Mesendoderm (in vitro differentiated cells): ENCODE measurements at regions not wholly inside any gene's neighbourhood (a gene's known extent, or its start where the extent isn't known, plus 50 kb on each side); places are given as distances from the start of the nearest gene placed in this dataset.

Experiments
- DNase-seq: peaks from one replicate; pipeline ENCODE4 v3.0.0; 2013
- H2AK5ac ChIP-seq: 2 replicates; pipeline ENCODE4 v1.6.1; 2013; ENCODE audit warnings: low read length, inconsistent platforms
- H2BK120ac ChIP-seq: 2 replicates; pipeline ENCODE4 v1.6.1; 2013; ENCODE audit warnings: low read depth, mild to moderate bottlenecking, low read length, moderate library complexity, mixed read lengths
- H2BK15ac ChIP-seq: replicated peaks from 2 replicates; pipeline ENCODE4 v1.6.1; 2013; ENCODE audit warnings: low read depth, mild to moderate bottlenecking, moderate library complexity
- H2BK5ac ChIP-seq: 2 replicates; pipeline ENCODE4 v1.6.1; 2013; ENCODE audit warnings: low read length, inconsistent platforms
- H3K18ac ChIP-seq: 2 replicates; pipeline ENCODE4 v1.6.1; 2013; ENCODE audit warnings: mild to moderate bottlenecking, low read length, mixed read lengths
- H3K23ac ChIP-seq: one replicate; pipeline ENCODE4 v1.6.1; 2013; ENCODE audit warnings: low read length
- H3K27ac ChIP-seq: 2 replicates; pipeline ENCODE4 v1.5.1; 2013; ENCODE audit warnings: low read depth, mild to moderate bottlenecking, inconsistent platforms, low read length, moderate library complexity
- H3K27me3 ChIP-seq: 2 replicates; pipeline ENCODE4 v1.6.1; 2013; ENCODE audit warnings: low read length, control low read depth, mild to moderate bottlenecking, inconsistent platforms; ENCODE audit not compliant: insufficient read depth, poor library complexity
- H3K36me3 ChIP-seq: 2 replicates; pipeline ENCODE4 v1.6.1; 2013; ENCODE audit warnings: low read length, inconsistent platforms; ENCODE audit not compliant: control insufficient read depth, insufficient read depth
- H3K4ac ChIP-seq: one replicate; pipeline ENCODE4 v1.6.1; 2013; ENCODE audit warnings: low read depth, mild to moderate bottlenecking, low read length, moderate library complexity
- H3K4me1 ChIP-seq: 2 replicates; pipeline ENCODE4 v1.6.1; 2013; ENCODE audit warnings: low read depth, low read length, inconsistent platforms; ENCODE audit not compliant: control insufficient read depth
- H3K4me2 ChIP-seq: 2 replicates; pipeline ENCODE4 v1.6.1; 2013; ENCODE audit warnings: low read length
- H3K4me3 ChIP-seq: 2 replicates; pipeline ENCODE4 v1.5.1; 2013; ENCODE audit warnings: mild to moderate bottlenecking, low read length
- H3K56ac ChIP-seq: one replicate; pipeline ENCODE4 v1.6.1; 2013; ENCODE audit warnings: low read length
- H3K79me1 ChIP-seq: 2 replicates; pipeline ENCODE4 v1.6.1; 2013; ENCODE audit warnings: low read length, inconsistent platforms
- H3K79me2 ChIP-seq: 2 replicates; pipeline ENCODE4 v1.6.1; 2013; ENCODE audit warnings: mild to moderate bottlenecking, low read length; ENCODE audit not compliant: control insufficient read depth, insufficient read depth
- H3K9ac ChIP-seq: 2 replicates; pipeline ENCODE4 v1.6.1; 2013; ENCODE audit warnings: low read length, inconsistent platforms
- H4K5ac ChIP-seq: one replicate; pipeline ENCODE4 v1.6.1; 2013; ENCODE audit warnings: low read length
- H4K8ac ChIP-seq: one replicate; pipeline ENCODE4 v1.6.1; 2013; ENCODE audit warnings: low read depth, mild to moderate bottlenecking, control low read depth, low read length, moderate library complexity
- WGBS: extraction: QIAGEN DNeasy Blood & Tissue Kit; methylation state at CpG from one replicate; pipeline ENCODE4 v1.1.7; 2013; ENCODE audit warnings: low lambda C conversion rate, missing lambda C conversion rate; ENCODE audit not compliant: insufficient coverage; ENCODE audit errors: extremely low coverage; 5-methylcytosine and 5-hydroxymethylcytosine counted together

DNA sequence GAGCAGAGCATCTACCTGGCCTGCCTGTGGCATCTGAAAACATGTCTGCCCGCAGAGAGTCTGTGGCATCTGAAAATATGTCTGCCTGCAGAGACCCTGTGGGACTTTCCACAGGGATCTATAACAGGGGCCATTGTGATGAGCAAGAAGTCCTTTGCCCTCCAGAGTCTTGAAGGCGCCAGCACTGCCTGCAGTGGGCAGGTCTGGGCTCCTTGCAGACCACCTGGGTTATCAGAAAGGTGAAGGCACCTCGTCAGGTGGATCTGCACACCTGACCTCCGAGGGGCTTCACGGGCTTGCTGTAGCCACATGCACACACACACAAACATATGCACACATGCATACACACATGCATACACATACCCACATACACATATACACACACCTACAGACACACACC, 189.5 kb upstream of the HDAC4 start:
- no peaks in the 10 kb centered on the region for H3K79me2 ChIP-seq
- WGBS = no CpG with 5 or more reads among the region's 5 CpGs
- H2BK15ac ChIP-seq = no peak overlapping the region
- no peak overlapping the region for H3K4me3 ChIP-seq
- no peak overlapping the region for H2BK5ac ChIP-seq
- H4K8ac ChIP-seq = no peak overlapping the region
- H3K9ac ChIP-seq = no peak overlapping the region
- no peak overlapping the region for H2BK120ac ChIP-seq
- no peak overlapping the region for H3K4me2 ChIP-seq
- H3K4me1 ChIP-seq = no peaks in the 10 kb centered on the region
- H4K5ac ChIP-seq = no peak overlapping the region
- no peak overlapping the region for H3K23ac ChIP-seq
- H3K18ac ChIP-seq = no peak overlapping the region
- H3K4ac ChIP-seq = no peak overlapping the region
- no peak overlapping the region for H3K56ac ChIP-seq
- no peak overlapping the region for H2AK5ac ChIP-seq
- H3K36me3 ChIP-seq = no peaks in the 10 kb centered on the region
- H3K27ac ChIP-seq = no peak overlapping the region
- no peaks in the 10 kb centered on the region for H3K79me1 ChIP-seq
- H3K27me3 ChIP-seq = no peaks in the 10 kb centered on the region
- DNase-seq = no peak

GRCh38 chr2:239589833-239590232, 189.0 kb upstream of the HDAC4 start:
- H3K79me1 ChIP-seq = no peaks in the 10 kb centered on the region

DNA sequence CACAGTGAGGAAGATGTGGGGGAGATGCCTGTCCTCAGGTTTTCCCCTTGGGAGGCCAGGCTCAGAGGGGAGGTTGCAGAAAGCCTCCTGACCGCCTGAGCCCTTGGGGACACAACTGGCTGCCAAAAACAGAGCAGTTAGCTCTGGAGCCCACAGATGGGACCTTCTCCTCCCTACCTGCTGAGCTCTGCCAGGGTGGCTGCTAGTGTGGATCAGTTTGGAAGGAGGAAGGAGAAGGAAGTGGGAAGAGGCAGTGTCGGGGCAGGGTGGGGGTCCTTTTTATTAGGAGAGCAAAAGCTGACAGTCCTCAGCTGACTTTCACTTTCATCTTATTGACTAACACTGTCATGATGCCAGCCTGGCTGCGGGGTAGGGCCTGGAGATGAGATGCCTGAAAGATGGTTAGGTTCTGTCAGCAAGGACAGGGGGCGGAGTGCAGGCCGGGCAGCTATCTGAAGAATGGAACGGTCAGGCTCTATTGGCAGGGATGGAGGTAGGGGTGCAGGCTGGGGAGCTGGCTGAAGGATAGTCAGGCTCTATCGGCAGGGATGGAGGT, 188.5 kb upstream of the HDAC4 start:
- H3K27me3 ChIP-seq = no peaks in the 10 kb centered on the region
- no peak overlapping the region for H3K4ac ChIP-seq
- H3K4me3 ChIP-seq = no peak overlapping the region
- DNase-seq = no peak
- H3K18ac ChIP-seq = no peak overlapping the region
- no peak overlapping the region for H2BK120ac ChIP-seq
- H3K79me2 ChIP-seq = no peaks in the 10 kb centered on the region
- H2BK5ac ChIP-seq = no peak overlapping the region
- no peak overlapping the region for H2BK15ac ChIP-seq
- no peak overlapping the region for H3K27ac ChIP-seq
- H4K8ac ChIP-seq = no peak overlapping the region
- H3K56ac ChIP-seq = no peak overlapping the region
- no peak overlapping the region for H3K9ac ChIP-seq
- no peaks in the 10 kb centered on the region for H3K4me1 ChIP-seq
- no peak overlapping the region for H4K5ac ChIP-seq
- H3K36me3 ChIP-seq = no peaks in the 10 kb centered on the region
- WGBS = no CpG with 5 or more reads among the region's 7 CpGs
- H3K4me2 ChIP-seq = no peak overlapping the region
- H3K79me1 ChIP-seq = no peaks in the 10 kb centered on the region
- no peak overlapping the region for H2AK5ac ChIP-seq
- no peak overlapping the region for H3K23ac ChIP-seq

More at GRCh38 chr2:239589833-239590232, 189.0 kb upstream of the HDAC4 start:
- Histone ChIP-seq H3K23ac (no peak overlapping the region), H2BK120ac (no peak overlapping the region), H2BK5ac (no peak overlapping the region), H3K4me1 (no peaks in the 10 kb centered on the region), H3K27ac (no peak overlapping the region), H2AK5ac (no peak overlapping the region), H3K9ac (no peak overlapping the region), H3K18ac (no peak overlapping the region), H3K4me2 (no peak overlapping the region), H4K8ac (no peak overlapping the region), H3K36me3 (no peaks in the 10 kb centered on the region), H2BK15ac (no peak overlapping the region), H3K27me3 (no peaks in the 10 kb centered on the region), H4K5ac (no peak overlapping the region), H3K79me2 (no peaks in the 10 kb centered on the region), H3K4ac (no peak overlapping the region), H3K4me3 (no peak overlapping the region), H3K56ac (no peak overlapping the region)
- DNase-seq = no peak
- WGBS = no CpG with 5 or more reads among the region's 10 CpGs

DNA sequence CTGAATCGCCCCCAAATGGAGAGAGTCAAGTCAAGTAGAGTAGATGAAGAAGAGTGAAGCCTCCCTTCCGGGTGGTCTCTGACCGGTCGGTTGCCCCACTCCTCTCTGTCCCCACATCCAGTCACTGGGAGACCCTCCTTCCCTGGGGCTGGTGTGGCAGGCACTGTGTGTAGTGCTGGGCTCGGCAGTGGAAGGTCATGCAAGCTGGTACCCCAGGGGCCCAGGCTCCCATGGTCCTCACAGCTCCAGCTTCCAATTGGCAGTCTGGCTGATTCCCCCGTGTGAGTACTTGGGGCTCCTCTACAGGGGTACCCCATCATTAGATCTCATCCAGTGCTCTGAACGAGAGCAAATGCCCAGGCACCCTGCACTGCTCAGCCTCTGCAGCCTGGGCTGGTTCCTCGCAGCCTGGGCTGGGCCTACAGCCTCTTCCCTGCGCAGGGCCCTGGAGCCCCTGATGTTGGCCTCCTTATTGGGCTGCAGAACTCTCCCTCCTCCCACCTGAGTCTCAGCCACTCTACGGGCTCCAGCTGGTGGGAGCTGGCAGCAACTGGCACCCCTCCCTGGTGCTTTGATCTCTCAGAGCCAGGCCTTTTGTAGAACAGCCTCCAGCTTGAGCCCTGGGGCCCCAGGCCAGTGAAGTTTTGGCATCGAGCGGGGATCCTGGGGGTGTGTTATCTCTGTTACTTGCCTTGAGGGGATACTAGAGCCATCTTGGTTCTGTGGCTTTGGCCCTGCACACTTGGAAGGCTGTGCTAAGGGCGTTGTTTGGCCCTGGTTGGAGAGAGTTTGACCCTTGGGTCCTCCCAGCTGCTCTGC, 187.8 kb upstream of the HDAC4 start:
- H4K8ac ChIP-seq = no peak overlapping the region
- no peaks in the 10 kb centered on the region for H3K4me1 ChIP-seq
- no peaks in the 10 kb centered on the region for H3K36me3 ChIP-seq
- no peak overlapping the region for H3K4me3 ChIP-seq
- no peak overlapping the region for H2AK5ac ChIP-seq
- H3K79me1 ChIP-seq = no peaks in the 10 kb centered on the region
- no peak overlapping the region for H3K4me2 ChIP-seq
- no peak overlapping the region for H3K27ac ChIP-seq
- H3K79me2 ChIP-seq = no peaks in the 10 kb centered on the region
- no peak overlapping the region for H2BK120ac ChIP-seq
- no peak overlapping the region for H2BK15ac ChIP-seq
- H3K23ac ChIP-seq = no peak overlapping the region
- no peaks in the 10 kb centered on the region for H3K27me3 ChIP-seq
- no peak overlapping the region for H3K56ac ChIP-seq
- no peak overlapping the region for H3K18ac ChIP-seq
- no peak overlapping the region for H3K4ac ChIP-seq
- WGBS = no CpG with 5 or more reads among the region's 13 CpGs
- DNase-seq = no peak
- H2BK5ac ChIP-seq = no peak overlapping the region
- H3K9ac ChIP-seq = no peak overlapping the region
- no peak overlapping the region for H4K5ac ChIP-seq

GRCh38 chr2:239587841-239588240, 187.0 kb upstream of the HDAC4 start:
- Histone ChIP-seq H4K5ac (no peak overlapping the region), H3K79me1 (no peaks in the 10 kb centered on the region), H3K36me3 (no peaks in the 10 kb centered on the region), H3K23ac (no peak overlapping the region), H3K4me2 (no peak overlapping the region), H3K18ac (no peak overlapping the region), H2BK15ac (no peak overlapping the region), H3K27ac (no peak overlapping the region), H2AK5ac (no peak overlapping the region), H4K8ac (no peak overlapping the region), H3K27me3 (no peaks in the 10 kb centered on the region), H3K56ac (no peak overlapping the region), H2BK5ac (no peak overlapping the region), H2BK120ac (no peak overlapping the region), H3K4ac (no peak overlapping the region), H3K4me3 (no peak overlapping the region), H3K4me1 (no peaks in the 10 kb centered on the region), H3K9ac (no peak overlapping the region), H3K79me2 (no peaks in the 10 kb centered on the region)
- WGBS = no CpG with 5 or more reads among the region's 14 CpGs
- no peak for DNase-seq
